ENCODE measurements at regions not wholly inside any gene's neighbourhood (a gene's known extent, or its start where the extent isn't known, plus 50 kb on each side); places are given as distances from the start of the nearest gene placed in this dataset.

DNA sequence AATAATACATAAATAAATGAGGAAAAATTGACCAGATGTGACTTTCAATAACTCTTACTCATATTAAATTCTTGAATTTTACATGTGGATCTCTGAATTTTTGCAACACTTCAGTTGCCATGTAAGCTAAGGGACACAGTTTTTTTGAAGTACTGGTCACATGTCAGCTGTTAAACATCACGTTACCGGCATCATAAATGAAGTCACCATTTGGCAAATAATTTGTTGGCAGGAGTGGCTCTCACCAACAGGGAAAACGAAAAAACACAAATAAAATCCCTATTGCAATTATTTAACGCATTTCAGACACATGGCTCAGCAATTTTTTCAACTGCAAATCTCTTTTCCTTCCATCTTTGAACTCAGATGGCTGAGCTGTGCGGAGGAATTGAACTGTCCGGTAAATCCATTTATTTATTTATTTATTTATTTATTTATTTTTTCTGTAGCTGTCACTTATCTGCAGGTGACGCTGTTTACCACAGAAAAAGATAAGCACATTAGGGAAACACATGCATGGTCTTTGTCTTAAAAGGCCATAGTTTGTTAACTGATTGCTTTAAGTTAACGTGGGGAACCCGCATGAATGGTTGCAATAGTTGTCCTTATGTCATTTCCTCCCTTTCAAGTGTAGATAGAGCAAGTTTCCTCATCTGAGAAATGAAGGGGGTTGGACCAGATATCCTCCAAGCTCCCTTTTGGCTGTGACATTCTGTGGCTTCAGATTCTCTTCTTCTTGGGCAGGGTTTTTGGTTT is 64.7 kb upstream of the JAZF1 start:
- no peak overlapping the region for H3K27ac ChIP-seq
- no peaks in the 10 kb centered on the region for H3K4me1 ChIP-seq
- H3K27me3 ChIP-seq: no peaks in the 10 kb centered on the region
- TF ChIP-seq CTCF (IDR thresholded peaks at IDR 0.05): no peak
- H3K9me3 ChIP-seq: no peaks in the 10 kb centered on the region
- DNase-seq: no peak
- no peaks in the 10 kb centered on the region for H3K36me3 ChIP-seq
- intact Hi-C loops (cut with DNase I; ENCODE audit: low total_unique reads): no loop called here
- H3K4me3 ChIP-seq: no peak overlapping the region

GRCh38 chr7:28246921-28247461 is 66.4 kb upstream of the JAZF1 start:
- no peaks in the 10 kb centered on the region for H3K9me3 ChIP-seq
- H3K27me3 ChIP-seq: no peaks in the 10 kb centered on the region
- DNase-seq: no peak
- H3K4me3 ChIP-seq: no peak overlapping the region
- TF ChIP-seq CTCF (IDR thresholded peaks at IDR 0.05): no peak
- intact Hi-C loops (cut with DNase I; ENCODE audit: low total_unique reads): no loop called here
- no peaks in the 10 kb centered on the region for H3K4me1 ChIP-seq
- no peaks in the 10 kb centered on the region for H3K36me3 ChIP-seq
- H3K27ac ChIP-seq: no peak overlapping the region

DNA sequence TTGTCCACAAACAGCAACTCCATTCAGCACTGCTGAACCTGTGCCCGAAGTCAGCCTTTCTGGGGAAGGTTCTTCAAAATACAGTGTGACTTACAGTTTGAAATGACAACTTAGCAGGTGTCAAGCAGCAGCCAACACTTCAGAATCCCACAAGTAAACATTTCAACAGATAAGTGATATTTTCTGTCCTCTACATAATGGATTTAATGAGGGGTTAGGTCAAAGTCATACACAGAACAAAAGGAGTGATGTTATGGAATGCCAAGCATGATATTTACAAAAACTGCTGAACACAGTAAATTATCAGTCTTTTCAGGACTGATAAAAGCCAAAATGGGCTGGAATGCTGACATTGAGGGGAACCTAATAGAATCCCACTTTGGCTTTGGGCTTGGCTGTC is 77.6 kb upstream of the JAZF1 start:
- H3K4me1 ChIP-seq: no peaks in the 10 kb centered on the region
- H3K9me3 ChIP-seq: no peaks in the 10 kb centered on the region
- no peak overlapping the region for H3K4me3 ChIP-seq
- H3K36me3 ChIP-seq: no peaks in the 10 kb centered on the region
- TF ChIP-seq CTCF (IDR thresholded peaks at IDR 0.05): no peak
- H3K27ac ChIP-seq: no peak overlapping the region
- DNase-seq: no peak
- intact Hi-C loops (cut with DNase I; ENCODE audit: low total_unique reads): no loop called here
- no peaks in the 10 kb centered on the region for H3K27me3 ChIP-seq

- H3K4me1 ChIP-seq: no peaks in the 10 kb centered on the region
- no peaks in the 10 kb centered on the region for H3K36me3 ChIP-seq
- intact Hi-C loops (cut with DNase I; ENCODE audit: low total_unique reads): no loop called here
- no peak for DNase-seq
- H3K9me3 ChIP-seq: no peaks in the 10 kb centered on the region
- no peak overlapping the region for H3K27ac ChIP-seq
- no peak for TF ChIP-seq CTCF (IDR thresholded peaks at IDR 0.05)
- H3K4me3 ChIP-seq: no peak overlapping the region
- H3K27me3 ChIP-seq: no peaks in the 10 kb centered on the region
Observed at GRCh38 chr7:28260969-28261368, 80.4 kb upstream of the JAZF1 start.

DNA sequence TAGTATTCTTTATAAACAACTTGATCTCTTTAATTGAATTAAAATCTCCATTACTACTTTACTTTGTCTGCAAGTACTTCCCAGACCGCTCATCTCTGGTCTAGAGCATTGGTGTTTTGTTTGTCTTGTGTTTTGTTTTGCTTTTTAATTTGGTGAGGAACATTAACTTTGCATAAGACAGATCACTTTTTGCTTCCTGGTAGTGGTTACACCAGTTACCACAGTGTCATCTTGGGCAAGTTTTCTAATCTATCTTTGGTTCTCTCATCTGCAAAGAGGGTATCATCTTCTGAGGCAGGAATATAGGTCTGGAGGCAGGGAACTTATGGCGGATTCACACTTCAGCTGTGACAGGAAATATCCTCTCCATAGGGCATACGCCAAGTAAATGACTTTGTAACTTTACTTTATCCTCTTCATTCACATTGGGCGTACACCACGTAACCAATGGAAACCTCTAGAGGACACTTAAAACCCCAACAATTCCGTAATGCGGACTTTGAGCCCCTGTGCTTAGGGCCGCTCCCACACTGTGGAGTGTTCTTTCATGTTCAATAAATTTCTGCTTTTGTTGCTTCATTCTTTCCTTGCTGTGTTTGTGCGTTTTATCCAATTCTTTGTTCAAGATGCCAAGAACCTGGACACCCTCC is 83.2 kb upstream of the JAZF1 start:
- H3K4me1 ChIP-seq: no peaks in the 10 kb centered on the region
- no peaks in the 10 kb centered on the region for H3K36me3 ChIP-seq
- DNase-seq: no peak
- intact Hi-C loops (cut with DNase I; ENCODE audit: low total_unique reads): no loop called here
- no peak overlapping the region for H3K27ac ChIP-seq
- no peak for TF ChIP-seq CTCF (IDR thresholded peaks at IDR 0.05)
- H3K27me3 ChIP-seq: no peaks in the 10 kb centered on the region
- H3K4me3 ChIP-seq: no peak overlapping the region
- no peaks in the 10 kb centered on the region for H3K9me3 ChIP-seq

Measured in tibial artery (tissue), 4 donors.